ENCODE measurements at regions not wholly inside any gene's neighbourhood (a gene's known extent, or its start where the extent isn't known, plus 50 kb on each side); places are given as distances from the start of the nearest gene placed in this dataset.

DNA sequence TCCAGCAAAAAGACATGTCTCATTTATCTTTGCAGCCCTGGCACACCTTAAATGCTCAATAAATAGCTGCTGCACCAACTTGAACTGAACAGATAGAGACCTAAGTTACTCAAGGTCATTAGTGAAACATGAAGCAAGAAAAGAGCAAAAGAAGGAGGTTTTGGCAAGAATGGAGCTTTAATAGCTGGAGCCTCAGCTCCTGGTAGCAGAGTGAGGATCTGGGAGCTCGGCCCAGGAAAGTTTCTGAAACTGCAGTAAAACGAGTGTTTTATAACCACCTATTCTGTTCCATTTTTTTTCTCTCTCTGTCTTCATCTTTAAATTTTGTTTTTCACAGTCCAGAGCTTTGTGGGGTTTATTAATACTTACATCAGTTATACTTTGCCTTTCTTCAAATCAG, 207.5 kb downstream of the SETD4 start:
- 52% methylated on average over 2 of the region's 2 CpGs for WGBS (ENCODE audit: low lambda C conversion rate)
- Histone ChIP-seq H3K36me3 (replicated peaks in 1 of 2; ENCODE audit: control insufficient read depth in 1 of 2, insufficient read depth in 2 of 2, low read length in 2 of 2) (no peaks in the 10 kb centered on the region), H3K9ac (ENCODE audit: insufficient read depth, low read depth, low read length) (no peak overlapping the region), H3K27ac (ENCODE audit: extremely low read length, insufficient read depth, low read length) (no peak overlapping the region), H3K9me3 (ENCODE audit: low read length) (no peaks in the 10 kb centered on the region), H3K27me3 (ENCODE audit: control insufficient read depth in 1 of 2, insufficient read depth in 2 of 2, low read length in 2 of 2) (no peaks in the 10 kb centered on the region), H4K20me1 (ENCODE audit: insufficient read depth, low read length) (no peaks in the 10 kb centered on the region), H3K4me2 (ENCODE audit: low read depth, low read length) (no peak overlapping the region), H3K4me3 (replicated peaks in 1 of 3; ENCODE audit: insufficient read depth in 1 of 3, low read depth in 2 of 3, low read length in 3 of 3) (no peak overlapping the region), H2AFZ (ENCODE audit: low read length) (no peak overlapping the region), H3K79me2 (ENCODE audit: insufficient read depth, low read length) (no peaks in the 10 kb centered on the region), H3K4me1 (ENCODE audit: insufficient read depth, low read length) (no peaks in the 10 kb centered on the region)
- intact Hi-C loops (cut with micrococcal nuclease; ENCODE audit: unreplicated experiment) = no loop called here
- no peak for ATAC-seq
- ChIA-PET CTCF (ENCODE audit: low intra/inter-chr PET ratio, low total read pairs) (no interaction called here), POLR2A (no interaction called here)
- no peak for DNase-seq (ENCODE audit: low spot score)
- no TSS peak for BruUV-seq (replicated peaks)
- no peak for FAIRE-seq
- in situ Hi-C loops (cut with HindIII; ENCODE audit: extremely low pct_ligation_motif_present, low pct_unique_long_range_greater_than_20kb) = no loop called here
- TF ChIP-seq TBP (CRISPR knock-in tag; IDR thresholded peaks at IDR 0.05) (no peak), HMG20A (CRISPR knock-in tag; IDR thresholded peaks at IDR 0.05; ENCODE audit: borderline replicate concordance) (no peak), ZNF382 (CRISPR knock-in tag; IDR thresholded peaks at IDR 0.05; ENCODE audit: borderline replicate concordance) (no peak), NR1H2 (CRISPR knock-in tag; IDR thresholded peaks at IDR 0.05; ENCODE audit: borderline replicate concordance, low read depth) (no peak), MLLT10 (CRISPR knock-in tag; IDR thresholded peaks at IDR 0.05) (no peak), ZBTB8A (CRISPR knock-in tag; IDR thresholded peaks at IDR 0.05; ENCODE audit: borderline replicate concordance, low read depth) (no peak), ZNF34 (CRISPR knock-in tag; IDR thresholded peaks at IDR 0.05; ENCODE audit: borderline replicate concordance) (no peak), ZFAT (CRISPR knock-in tag; conservative IDR thresholded peaks at IDR 0.05) (no peak), HIC2 (CRISPR knock-in tag; IDR thresholded peaks at IDR 0.05; ENCODE audit: low read depth) (no peak), ZNF746 (CRISPR knock-in tag; IDR thresholded peaks at IDR 0.05) (no peak), ZSCAN30 (CRISPR knock-in tag; IDR thresholded peaks at IDR 0.05) (no peak), ZNF543 (CRISPR knock-in tag; IDR thresholded peaks at IDR 0.05) (no peak)
- TF ChIP-seq, protein P1, sequence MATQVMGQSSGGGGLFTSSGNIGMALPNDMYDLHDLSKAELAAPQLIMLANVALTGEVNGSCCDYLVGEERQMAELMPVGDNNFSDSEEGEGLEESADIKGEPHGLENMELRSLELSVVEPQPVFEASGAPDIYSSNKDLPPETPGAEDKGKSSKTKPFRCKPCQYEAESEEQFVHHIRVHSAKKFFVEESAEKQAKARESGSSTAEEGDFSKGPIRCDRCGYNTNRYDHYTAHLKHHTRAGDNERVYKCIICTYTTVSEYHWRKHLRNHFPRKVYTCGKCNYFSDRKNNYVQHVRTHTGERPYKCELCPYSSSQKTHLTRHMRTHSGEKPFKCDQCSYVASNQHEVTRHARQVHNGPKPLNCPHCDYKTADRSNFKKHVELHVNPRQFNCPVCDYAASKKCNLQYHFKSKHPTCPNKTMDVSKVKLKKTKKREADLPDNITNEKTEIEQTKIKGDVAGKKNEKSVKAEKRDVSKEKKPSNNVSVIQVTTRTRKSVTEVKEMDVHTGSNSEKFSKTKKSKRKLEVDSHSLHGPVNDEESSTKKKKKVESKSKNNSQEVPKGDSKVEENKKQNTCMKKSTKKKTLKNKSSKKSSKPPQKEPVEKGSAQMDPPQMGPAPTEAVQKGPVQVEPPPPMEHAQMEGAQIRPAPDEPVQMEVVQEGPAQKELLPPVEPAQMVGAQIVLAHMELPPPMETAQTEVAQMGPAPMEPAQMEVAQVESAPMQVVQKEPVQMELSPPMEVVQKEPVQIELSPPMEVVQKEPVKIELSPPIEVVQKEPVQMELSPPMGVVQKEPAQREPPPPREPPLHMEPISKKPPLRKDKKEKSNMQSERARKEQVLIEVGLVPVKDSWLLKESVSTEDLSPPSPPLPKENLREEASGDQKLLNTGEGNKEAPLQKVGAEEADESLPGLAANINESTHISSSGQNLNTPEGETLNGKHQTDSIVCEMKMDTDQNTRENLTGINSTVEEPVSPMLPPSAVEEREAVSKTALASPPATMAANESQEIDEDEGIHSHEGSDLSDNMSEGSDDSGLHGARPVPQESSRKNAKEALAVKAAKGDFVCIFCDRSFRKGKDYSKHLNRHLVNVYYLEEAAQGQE (IDR thresholded peaks at IDR 0.05; ENCODE audit: borderline replicate concordance in 1 of 2, low read depth in 1 of 2, low read length in 2 of 2) = no peak
- TF ChIP-seq, protein P2, sequence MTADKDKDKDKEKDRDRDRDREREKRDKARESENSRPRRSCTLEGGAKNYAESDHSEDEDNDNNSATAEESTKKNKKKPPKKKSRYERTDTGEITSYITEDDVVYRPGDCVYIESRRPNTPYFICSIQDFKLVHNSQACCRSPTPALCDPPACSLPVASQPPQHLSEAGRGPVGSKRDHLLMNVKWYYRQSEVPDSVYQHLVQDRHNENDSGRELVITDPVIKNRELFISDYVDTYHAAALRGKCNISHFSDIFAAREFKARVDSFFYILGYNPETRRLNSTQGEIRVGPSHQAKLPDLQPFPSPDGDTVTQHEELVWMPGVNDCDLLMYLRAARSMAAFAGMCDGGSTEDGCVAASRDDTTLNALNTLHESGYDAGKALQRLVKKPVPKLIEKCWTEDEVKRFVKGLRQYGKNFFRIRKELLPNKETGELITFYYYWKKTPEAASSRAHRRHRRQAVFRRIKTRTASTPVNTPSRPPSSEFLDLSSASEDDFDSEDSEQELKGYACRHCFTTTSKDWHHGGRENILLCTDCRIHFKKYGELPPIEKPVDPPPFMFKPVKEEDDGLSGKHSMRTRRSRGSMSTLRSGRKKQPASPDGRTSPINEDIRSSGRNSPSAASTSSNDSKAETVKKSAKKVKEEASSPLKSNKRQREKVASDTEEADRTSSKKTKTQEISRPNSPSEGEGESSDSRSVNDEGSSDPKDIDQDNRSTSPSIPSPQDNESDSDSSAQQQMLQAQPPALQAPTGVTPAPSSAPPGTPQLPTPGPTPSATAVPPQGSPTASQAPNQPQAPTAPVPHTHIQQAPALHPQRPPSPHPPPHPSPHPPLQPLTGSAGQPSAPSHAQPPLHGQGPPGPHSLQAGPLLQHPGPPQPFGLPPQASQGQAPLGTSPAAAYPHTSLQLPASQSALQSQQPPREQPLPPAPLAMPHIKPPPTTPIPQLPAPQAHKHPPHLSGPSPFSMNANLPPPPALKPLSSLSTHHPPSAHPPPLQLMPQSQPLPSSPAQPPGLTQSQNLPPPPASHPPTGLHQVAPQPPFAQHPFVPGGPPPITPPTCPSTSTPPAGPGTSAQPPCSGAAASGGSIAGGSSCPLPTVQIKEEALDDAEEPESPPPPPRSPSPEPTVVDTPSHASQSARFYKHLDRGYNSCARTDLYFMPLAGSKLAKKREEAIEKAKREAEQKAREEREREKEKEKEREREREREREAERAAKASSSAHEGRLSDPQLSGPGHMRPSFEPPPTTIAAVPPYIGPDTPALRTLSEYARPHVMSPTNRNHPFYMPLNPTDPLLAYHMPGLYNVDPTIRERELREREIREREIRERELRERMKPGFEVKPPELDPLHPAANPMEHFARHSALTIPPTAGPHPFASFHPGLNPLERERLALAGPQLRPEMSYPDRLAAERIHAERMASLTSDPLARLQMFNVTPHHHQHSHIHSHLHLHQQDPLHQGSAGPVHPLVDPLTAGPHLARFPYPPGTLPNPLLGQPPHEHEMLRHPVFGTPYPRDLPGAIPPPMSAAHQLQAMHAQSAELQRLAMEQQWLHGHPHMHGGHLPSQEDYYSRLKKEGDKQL (CRISPR knock-in tag; IDR thresholded peaks at IDR 0.05; ENCODE audit: low read depth) = no peak

Measured in HepG2 (cell line).